HUES6 (cell line): ENCODE measurements at regions not wholly inside any gene's neighbourhood (a gene's known extent, or its start where the extent isn't known, plus 50 kb on each side); places are given as distances from the start of the nearest gene placed in this dataset.

Experiments used
- H3K27ac ChIP-seq: 2 replicates; pipeline ENCODE4 v1.7.0; 2013; ENCODE audit warnings: low read depth, mild to moderate bottlenecking, low read length, inconsistent platforms
- H3K27me3 ChIP-seq: 2 replicates; pipeline ENCODE4 v1.6.1; 2013; ENCODE audit warnings: low read length; ENCODE audit not compliant: control insufficient read depth, insufficient read depth
- H3K36me3 ChIP-seq: 2 replicates; pipeline ENCODE4 v1.6.1; 2013; ENCODE audit warnings: low read length; ENCODE audit not compliant: control insufficient read depth, insufficient read depth
- H3K4me1 ChIP-seq: 2 replicates; pipeline ENCODE4 v1.6.1; 2013; ENCODE audit warnings: low read length; ENCODE audit not compliant: control insufficient read depth, insufficient read depth
- H3K4me3 ChIP-seq: 2 replicates; pipeline ENCODE4 v1.5.1; 2013; ENCODE audit warnings: low read depth, low read length
- H3K9ac ChIP-seq: one replicate; pipeline ENCODE4 v1.6.1; 2013; ENCODE audit warnings: mild to moderate bottlenecking, low read length
- H3K9me3 ChIP-seq: 2 replicates; pipeline ENCODE4 v1.6.1; 2013; ENCODE audit warnings: low read depth, low read length; ENCODE audit not compliant: control insufficient read depth, insufficient read depth

DNA sequence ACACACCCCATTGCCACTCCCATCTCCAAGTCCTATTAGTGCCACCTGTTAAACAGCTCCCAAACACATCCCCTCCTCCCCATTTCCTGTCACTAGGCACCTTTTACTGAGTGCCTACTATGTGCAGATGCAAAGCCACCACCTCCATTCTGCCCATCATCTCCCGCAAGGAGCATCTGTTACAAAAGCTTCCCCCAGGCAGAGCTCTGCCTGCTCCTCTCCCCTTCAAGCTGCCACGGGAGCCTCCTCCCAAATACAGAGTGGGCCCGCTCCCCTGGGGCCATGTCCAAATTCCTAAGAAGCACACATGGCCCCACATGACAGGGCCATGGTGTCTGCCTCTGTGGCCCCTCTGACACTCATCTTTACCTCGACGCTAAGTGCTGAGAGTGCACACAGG, 149.7 kb downstream of the OAT start:
- Histone ChIP-seq H3K4me3 (no peak overlapping the region), H3K9me3 (peaks cover 18% of the 10 kb centered on the region)

DNA sequence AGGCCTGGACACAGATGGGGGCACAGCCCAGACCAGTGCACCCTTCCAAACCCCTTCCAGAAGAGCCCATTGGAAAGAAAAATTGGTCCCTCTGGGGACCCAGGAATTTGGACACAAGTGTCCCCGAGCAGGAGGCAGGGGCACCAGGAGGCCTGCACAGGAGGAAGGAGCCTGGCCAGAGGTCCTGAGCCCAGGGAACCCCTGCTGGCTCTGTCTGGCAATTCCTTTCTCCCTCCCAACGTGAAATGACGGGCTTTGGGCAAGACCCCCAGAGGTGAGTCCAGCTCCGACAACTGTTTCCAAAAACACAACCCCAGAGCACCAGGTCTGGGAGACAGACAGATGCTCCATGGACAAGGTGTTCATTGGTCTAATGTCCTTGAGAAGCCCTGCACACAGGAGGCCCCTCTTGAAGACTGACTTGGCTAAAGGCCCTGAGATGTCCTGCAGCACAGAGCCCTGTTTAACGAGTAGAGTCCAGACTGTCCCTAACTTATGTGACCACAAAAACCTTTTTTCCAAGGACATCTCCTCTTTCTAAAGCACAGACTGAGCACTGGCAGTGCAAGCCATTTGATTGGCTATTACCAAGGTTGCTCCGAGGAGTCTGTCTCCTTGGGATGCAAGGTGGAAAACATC, 150.7 kb downstream of the OAT start:
- Histone ChIP-seq H3K4me3 (no peak overlapping the region), H3K4me1 (no peaks in the 10 kb centered on the region), H3K9ac (no peak overlapping the region), H3K27me3 (0 out of 2 replicates have a peak, but pooled peaks cover 3% of the 10 kb centered on the region), H3K9me3 (peaks cover 10% of the 10 kb centered on the region), H3K27ac (no peak overlapping the region), H3K36me3 (no peaks in the 10 kb centered on the region)

More for the DNA sequence above, 149.7 kb downstream of the OAT start:
- H3K4me1 ChIP-seq: no peaks in the 10 kb centered on the region
- H3K36me3 ChIP-seq: no peaks in the 10 kb centered on the region
- no peak overlapping the region for H3K27ac ChIP-seq
- H3K9ac ChIP-seq: no peak overlapping the region
- 0 out of 2 replicates have a peak, but pooled peaks cover 3% of the 10 kb centered on the region for H3K27me3 ChIP-seq

DNA sequence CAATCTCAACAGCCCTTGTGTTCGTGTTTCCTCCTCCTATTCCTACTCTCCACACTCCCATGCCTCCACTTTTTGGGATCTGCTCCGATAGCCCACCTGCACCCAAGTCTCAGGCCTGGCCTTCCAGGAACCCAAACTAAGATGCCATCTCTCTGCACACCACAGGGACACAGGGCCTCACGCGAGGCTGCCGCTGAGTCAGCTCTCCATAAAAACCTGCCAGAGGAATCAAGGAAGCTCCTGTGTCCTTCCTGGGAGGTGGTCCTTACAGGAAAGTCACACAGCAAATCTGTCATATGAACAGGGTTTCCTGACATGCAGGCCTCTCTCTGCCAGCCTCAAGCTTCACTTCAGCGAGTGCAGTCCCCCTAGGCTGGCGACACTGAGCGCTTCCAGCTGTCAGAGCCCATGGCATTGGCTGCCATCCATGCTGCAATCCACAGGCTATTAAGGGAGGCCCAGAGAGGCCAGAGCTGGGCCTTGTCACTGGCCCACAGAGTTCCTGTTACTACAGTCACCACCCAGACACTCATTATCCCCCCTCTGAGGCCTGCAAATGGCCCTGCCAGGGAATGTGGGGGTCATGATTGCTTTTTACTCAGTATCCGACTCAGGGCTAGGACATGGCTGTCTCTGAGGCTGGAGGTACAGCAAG, 151.4 kb downstream of the OAT start:
- Histone ChIP-seq H3K9me3 (peaks cover 3% of the 10 kb centered on the region), H3K36me3 (no peaks in the 10 kb centered on the region), H3K4me3 (no peak overlapping the region), H3K27me3 (0 out of 2 replicates have a peak, but pooled peaks cover 3% of the 10 kb centered on the region), H3K4me1 (no peaks in the 10 kb centered on the region), H3K9ac (no peak overlapping the region), H3K27ac (no peak overlapping the region)

DNA sequence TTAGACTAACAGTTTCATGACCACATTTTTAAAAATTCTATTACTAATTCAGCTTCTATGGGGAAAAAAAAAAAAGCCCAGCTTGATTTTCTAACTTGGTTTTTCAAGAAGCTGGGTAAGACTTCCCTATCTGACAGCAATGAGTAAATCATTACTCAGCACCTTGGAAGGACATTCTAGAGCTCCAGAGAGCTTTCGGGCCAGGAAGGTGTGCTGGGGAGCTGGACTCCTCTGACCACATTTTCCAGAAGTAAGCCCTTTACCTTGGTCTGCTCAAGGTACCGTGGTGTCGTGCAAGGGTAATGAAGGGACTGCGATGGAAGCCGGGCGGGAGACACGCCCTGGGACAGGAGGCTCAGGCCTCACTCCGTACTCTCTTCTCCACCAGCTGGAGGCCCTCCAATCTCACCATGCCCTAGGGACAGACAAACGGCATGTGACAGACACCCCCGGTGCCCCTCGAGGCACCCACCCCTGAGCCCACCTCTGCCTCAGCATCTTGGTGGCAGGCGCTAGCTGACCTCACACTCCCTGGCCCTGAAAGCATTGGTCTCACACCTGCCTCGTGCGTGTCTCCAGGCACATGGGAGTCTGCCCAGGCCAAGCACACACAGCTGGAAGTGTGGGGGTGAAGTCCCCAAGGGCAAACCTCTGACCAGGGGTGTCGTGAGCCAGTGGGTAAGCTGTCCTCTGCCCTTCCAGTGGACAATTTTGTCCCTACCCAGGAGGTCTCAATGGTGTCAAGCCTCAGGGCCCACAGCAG, 152.1 kb downstream of the OAT start:
- Histone ChIP-seq H3K4me1 (no peaks in the 10 kb centered on the region), H3K36me3 (no peaks in the 10 kb centered on the region), H3K27me3 (0 out of 2 replicates have a peak, but pooled peaks cover 3% of the 10 kb centered on the region), H3K4me3 (no peak overlapping the region), H3K27ac (no peak overlapping the region), H3K9ac (no peak overlapping the region), H3K9me3 (no peaks in the 10 kb centered on the region; the same call in 1 of the 2 replicates)

DNA sequence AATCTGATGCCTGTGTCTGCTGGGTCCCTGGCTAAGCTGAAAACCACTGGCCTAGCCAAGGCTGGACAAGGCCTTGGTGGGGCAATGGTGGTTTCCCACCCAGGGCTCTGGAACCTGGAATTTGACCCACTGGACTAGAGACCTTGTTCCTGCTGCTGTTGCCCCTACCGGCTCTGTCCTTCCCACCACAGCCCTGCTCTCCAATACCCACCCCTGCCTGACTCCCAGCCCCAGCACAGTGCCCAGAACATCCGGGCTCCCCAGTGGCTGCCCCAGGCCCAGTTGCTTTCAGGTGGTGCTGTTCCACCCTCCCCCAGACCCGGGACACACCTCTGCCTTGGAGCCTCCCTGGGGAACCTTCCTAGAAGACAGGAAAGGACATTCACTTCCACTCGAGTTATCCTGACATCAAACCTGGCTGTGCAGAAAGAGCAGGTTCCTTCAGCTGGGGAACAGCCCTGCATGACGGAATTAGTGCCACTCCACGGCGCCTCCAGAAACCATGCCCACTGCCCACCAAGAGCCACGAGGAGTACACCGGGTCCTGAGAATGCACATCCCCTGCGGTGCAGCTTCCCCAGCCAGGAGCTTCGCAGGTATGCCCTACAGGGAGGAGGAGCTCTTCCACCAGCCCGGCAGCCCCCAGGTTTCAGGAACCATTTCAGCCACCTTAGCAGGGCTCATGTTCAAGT, 152.8 kb downstream of the OAT start:
- Histone ChIP-seq H3K9ac (no peak overlapping the region), H3K9me3 (no peaks in the 10 kb centered on the region), H3K4me1 (no peaks in the 10 kb centered on the region), H3K4me3 (no peak overlapping the region), H3K27ac (no peak overlapping the region), H3K27me3 (0 out of 2 replicates have a peak, but pooled peaks cover 3% of the 10 kb centered on the region), H3K36me3 (no peaks in the 10 kb centered on the region)

DNA sequence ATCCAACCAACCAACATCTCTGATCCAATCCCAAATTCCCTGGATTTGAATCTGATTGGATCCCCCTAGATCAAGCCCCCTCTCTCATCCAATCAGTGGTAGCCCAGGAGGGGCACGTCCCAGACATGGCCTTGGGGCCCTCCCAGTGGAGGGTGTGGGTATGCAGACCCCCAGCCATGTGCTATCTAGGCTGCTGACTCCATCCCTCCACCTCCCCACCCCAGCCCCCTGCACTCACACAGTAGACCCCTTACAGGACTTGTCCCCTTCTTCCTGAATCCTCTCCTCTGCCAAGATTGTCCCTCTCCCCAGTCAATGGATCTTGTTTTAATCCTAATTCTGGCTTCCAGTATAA, 153.4 kb downstream of the OAT start:
- Histone ChIP-seq H3K36me3 (no peaks in the 10 kb centered on the region), H3K4me1 (no peaks in the 10 kb centered on the region), H3K27ac (no peak overlapping the region), H3K4me3 (no peak overlapping the region), H3K9me3 (no peaks in the 10 kb centered on the region), H3K9ac (no peak overlapping the region), H3K27me3 (0 out of 2 replicates have a peak, but pooled peaks cover 3% of the 10 kb centered on the region)

DNA sequence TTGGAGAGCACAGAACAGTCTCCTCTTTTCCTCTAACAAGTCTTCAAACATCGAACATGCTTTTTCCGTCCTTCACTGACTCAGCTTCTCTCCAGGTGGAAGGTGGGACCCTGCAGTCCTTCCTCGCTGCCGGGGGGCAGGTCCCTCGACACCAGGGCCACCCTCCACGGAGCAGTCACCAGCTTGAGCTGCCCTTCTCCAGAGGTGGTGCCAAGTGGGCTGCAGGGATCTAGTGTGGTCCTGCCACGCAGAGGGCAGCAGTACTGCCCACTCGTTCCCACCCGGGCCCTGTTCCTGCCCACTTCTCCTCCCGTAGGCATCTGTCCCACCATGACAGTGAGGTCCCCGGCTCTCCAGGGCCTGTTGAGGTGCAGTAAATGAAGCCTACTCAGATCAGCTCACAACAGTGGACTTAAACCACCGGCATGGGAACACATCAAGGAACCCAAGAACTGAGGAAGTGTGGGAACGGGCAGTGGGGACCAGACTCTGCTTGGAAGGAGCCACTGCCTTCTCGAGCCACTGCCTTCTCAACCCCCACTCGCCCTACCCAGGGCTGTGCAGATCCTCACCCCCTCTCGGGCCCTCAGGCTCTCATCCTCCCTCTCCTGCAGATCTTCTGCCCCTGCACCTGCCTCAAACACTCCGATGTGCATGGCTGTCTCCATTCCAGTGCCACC, 153.9 kb downstream of the OAT start:
- Histone ChIP-seq H3K27ac (no peak overlapping the region), H3K36me3 (no peaks in the 10 kb centered on the region), H3K9ac (no peak overlapping the region), H3K27me3 (0 out of 2 replicates have a peak, but pooled peaks cover 3% of the 10 kb centered on the region), H3K4me3 (no peak overlapping the region), H3K4me1 (no peaks in the 10 kb centered on the region), H3K9me3 (no peaks in the 10 kb centered on the region)

DNA sequence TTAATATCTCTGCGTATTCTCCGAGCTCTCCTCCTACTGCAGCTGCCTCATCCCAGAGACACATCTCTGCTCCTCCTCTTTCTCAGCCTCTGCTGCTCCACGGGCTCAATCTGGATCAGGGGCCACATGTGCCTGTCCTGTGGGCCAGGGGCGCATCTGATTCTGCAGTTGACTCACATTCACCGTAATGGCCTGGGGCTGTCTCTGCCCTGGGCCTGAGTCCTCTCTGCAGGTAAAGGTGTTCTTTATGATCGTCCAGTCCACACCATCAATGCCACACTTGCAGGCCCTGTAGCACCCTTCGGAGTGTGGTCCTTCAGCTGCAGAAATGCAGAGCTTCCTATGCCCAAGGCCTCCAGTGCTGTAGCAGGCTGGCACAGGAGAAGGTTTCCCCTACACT, 154.5 kb downstream of the OAT start:
- H3K4me3 ChIP-seq: no peak overlapping the region
- no peak overlapping the region for H3K27ac ChIP-seq
- no peaks in the 10 kb centered on the region for H3K9me3 ChIP-seq
- H3K9ac ChIP-seq: no peak overlapping the region
- no peaks in the 10 kb centered on the region for H3K36me3 ChIP-seq
- H3K27me3 ChIP-seq: 0 out of 2 replicates have a peak, but pooled peaks cover 3% of the 10 kb centered on the region
- H3K4me1 ChIP-seq: no peaks in the 10 kb centered on the region

DNA sequence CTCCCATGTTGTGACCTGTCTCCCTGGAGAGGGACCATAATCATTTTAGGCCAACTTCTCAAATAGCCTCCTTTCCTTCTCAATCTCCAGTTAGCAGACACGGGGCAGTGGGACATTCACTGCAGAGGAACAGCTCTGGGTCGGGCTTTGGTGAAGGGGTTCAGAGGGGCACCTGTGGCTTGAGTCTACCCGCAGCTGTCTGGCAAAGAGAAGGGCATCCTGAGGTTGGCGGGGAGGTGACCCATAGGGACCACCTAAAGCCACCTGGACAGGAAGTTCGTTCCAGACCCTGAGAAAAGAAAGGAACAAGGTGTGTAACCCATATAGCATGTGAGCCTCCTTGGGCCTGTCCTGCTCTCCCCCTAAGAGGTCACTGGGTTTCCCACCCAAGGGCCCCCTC, 155.0 kb downstream of the OAT start:
- Histone ChIP-seq H3K4me1 (no peaks in the 10 kb centered on the region), H3K27me3 (0 out of 2 replicates have a peak, but pooled peaks cover 3% of the 10 kb centered on the region), H3K4me3 (no peak overlapping the region), H3K9ac (no peak overlapping the region), H3K36me3 (no peaks in the 10 kb centered on the region), H3K27ac (no peak overlapping the region), H3K9me3 (0 out of 2 replicates have a peak, but pooled peaks cover 3% of the 10 kb centered on the region)

DNA sequence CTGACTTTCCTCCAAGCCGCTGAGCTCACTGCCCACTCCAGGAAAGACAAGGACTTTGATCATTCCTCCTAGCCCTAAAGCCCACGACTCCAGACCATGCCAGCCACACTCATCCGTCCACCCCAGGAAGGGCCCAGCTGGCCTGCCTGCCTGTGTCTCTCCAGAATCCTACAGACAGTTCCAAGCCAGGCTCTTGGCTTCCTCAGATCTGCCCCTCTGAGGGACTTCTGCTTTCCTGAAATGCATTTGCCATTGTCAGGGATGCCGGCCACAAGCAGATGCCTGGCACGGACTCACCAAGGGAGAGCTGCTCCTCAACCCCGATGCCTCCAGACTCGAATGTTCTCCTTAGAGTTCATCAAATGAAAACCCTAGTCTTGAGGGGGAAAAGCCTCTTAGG, 155.8 kb downstream of the OAT start:
- Histone ChIP-seq H3K4me1 (no peaks in the 10 kb centered on the region), H3K9ac (no peak overlapping the region), H3K27me3 (0 out of 2 replicates have a peak, but pooled peaks cover 3% of the 10 kb centered on the region), H3K27ac (no peak overlapping the region), H3K9me3 (0 out of 2 replicates have a peak, but pooled peaks cover 4% of the 10 kb centered on the region), H3K36me3 (no peaks in the 10 kb centered on the region), H3K4me3 (no peak overlapping the region)
